GM18858 (cell line): ENCODE measurements at regions not wholly inside any gene's neighbourhood (a gene's known extent, or its start where the extent isn't known, plus 50 kb on each side); places are given as distances from the start of the nearest gene placed in this dataset.

Experiments
- ATAC-seq: cut with Tn5 transposase; IDR thresholded peaks from one replicate; pipeline ENCODE4 v1.9.1; 2021; ENCODE audit not compliant: unreplicated experiment

DNA sequence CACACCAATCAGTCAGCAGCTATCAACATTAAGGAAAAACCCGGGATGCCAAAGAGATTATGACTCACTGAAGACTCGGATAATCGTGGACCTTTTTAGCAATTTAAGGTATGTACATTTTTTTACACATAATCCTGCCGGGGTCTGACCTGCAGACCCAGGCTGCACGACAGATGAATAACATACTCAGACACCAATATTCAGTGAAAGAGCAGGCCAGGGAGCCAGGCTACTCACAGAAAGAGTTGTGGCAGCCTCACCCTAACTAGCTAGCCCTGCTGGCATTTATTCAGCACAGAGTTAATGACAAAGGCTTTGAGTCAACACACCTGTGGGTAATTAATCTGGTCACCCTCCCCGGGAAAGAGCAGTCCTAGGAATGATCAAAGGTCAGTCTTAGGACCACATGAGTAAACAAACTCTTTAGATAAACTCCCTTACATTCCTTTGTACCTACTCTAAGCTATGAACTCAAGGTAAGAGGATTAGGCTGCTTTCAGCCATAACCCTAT is 727.5 kb downstream of the TBL1XR1 start:
- no peak for ATAC-seq

DNA sequence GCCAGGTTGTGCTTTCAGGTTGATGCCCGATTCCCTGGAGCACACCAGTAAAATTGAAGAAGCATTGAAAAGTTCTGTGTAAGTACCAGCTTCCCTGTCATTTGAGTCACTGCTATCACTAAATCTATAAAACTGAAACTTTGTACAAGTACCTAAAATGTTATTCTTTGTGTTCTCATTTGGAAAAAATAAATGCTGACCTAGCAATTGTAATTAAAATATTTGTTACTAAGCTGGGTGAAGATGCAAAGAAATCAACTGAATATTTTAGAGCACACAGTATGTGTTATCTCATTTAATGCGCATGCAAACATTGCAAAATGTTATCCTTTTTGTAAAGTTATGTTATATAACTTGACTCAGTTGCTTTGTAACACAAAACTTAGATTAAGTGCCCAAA is 733.7 kb downstream of the TBL1XR1 start:
- ATAC-seq: no peak

DNA sequence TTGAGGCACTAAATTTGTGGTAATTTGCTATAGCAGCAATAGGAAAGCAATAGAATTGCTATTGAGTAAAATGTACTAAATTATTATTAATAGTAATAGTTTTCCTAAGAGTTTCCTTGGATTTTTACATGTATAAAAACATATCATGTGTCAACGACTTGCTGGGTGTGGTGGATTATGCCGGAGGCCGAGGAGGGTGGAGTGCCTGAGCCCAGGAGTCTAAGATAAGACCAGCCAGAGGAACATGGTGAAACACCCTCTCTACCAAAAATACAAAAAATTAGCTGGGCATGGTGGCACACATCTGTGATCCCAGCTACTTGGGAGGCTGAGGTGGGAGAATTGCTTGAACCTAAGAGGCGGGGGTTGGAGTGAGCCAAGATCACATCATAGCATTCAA is 749.9 kb downstream of the TBL1XR1 start:
- no peak for ATAC-seq

DNA sequence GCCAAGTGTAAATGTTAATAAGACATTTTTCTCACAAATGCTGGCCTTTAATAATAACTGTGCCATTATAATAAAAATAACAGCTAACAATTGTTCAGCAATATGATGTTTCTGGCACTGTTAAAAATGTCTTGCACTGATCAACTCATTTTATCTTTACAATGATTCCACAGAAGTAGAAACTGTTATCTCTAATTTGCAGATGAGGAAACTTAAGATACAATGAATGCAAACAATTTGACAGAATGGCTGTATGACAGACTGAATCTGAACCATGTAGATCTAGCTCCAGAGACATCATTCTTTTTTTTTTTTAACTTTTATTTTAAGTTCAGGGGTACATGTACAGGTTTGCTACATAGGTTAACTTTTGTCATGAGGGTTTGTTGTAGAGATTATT is 755.0 kb downstream of the TBL1XR1 start:
- no peak for ATAC-seq

DNA sequence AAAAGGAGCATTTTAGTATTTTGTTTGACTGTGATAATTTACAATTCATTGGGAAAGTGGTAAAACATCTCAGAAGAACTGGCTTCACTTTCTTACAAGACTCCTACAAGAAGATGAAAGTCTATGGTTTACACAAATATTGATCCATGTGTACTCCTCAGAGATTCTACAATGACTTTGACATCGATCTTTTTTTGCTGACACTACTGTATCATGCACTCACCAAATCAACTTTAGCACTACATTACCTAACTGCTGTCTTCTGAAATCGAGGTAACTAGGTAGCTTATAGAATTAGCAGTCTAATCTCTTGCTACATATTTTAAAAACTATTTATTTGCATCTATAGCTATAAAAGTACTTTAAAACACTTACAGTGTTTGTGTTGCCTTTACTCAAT is 757.6 kb downstream of the TBL1XR1 start:
- no peak for ATAC-seq

DNA sequence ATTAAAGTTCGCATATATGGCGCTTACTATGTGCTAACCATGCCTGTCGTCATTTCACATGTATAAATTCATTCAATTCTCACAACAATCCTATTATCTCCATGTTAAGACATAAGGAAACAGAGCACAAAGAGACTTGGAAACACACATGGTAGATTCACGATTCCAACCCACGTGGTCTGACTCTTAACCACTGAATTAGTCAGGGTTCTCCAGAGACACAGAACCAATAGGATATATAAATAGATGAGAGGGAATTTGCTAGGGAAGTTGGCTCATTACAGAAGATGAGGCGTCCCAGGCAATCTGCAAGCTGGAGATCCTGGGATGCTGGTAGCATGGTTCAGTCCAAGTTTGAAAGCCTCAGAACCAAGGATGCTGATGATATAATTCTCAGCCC is 765.3 kb downstream of the TBL1XR1 start:
- no peak for ATAC-seq

DNA sequence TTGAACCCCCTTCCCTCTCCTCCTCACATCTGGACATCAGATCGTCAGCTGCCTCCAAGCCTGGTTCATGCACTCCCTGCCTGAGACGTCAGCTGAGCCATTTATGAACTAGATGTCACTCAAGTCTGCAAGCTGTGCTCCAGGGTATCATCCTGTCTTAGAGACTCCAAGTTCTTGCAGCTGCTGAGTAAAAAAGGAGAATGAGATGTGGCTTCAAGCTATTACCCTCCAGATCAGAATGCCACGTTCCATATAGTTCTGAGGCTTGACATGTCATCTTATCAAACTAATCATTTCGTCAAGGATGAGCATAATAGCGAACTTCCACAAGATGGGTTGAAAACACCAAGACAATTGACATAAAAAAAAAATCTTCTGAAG is 766.3 kb downstream of the TBL1XR1 start:
- ATAC-seq: no peak

DNA sequence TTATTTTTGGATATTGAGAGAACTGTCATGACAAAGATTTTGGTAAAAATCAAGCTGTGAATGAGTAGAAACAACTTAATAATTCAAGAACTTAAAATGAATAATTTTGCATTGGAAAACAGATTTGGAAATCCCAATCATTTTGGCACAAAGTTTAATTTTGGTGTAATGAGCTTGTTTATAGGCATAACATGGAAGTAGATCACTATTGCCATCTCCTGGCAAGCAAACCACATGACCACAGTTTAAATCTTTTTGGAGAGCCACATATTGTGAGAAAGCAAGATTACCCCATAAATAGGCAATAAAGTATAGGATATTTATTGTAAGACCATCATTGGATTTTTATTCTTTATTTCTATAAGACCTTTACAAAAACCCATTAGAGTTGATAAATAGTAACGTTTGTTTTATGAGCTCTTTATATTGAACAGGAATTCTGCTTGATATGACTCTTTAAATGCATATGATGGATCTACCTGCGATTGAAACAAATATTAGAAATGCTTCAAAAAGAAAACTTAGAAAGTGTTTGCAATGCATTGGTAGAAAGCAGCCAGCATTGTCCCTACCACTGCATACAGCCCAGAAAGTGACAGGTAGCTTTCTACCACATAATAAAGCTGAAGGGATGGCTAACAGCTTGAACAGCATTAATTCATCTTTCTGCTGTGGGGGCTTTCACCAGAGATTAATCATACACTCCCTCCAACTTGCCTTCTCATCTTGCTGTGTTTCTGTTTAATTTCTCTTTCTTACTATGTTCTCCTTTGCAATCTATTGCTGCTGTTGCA is 766.8 kb downstream of the TBL1XR1 start:
- peak; percentile 46 for ATAC-seq

DNA sequence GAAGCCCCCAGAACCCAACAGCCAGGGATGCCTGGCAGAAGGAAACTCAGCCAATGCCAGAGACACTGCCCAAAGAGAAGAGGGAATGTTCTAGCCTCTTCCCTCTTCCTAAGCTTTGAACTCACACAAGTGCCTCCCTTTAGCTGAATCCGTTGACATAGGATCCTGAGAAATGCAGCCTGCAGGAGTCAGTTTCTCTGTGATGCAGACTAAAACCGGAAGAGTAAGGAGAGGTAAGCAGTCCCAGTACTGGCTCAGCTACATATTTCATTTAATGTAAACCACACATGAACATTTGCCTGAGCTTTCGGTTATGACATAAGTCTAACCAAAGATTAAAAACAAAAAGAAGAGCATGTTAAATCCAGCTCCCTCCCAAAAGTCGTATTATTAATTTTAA is 768.7 kb downstream of the TBL1XR1 start:
- no peak for ATAC-seq

DNA sequence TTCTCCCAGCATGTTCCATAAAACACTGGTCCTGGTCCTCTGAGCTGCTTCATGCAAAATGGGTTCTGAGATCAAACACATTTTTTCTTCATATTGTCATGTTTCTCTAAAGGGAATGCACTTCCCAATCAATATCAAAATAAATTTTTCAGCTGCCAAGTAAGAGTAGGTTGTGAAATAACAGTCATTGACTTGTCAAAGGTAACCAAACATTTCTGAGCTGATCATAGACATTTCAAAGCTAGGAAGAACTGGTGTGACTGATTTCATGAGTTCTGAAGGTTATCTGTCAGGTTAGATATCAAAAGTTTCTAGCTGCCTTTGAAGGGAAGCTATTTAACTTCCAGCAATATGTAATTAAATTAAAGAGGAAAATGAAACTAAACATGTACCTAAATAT is 770.9 kb downstream of the TBL1XR1 start:
- no peak for ATAC-seq

DNA sequence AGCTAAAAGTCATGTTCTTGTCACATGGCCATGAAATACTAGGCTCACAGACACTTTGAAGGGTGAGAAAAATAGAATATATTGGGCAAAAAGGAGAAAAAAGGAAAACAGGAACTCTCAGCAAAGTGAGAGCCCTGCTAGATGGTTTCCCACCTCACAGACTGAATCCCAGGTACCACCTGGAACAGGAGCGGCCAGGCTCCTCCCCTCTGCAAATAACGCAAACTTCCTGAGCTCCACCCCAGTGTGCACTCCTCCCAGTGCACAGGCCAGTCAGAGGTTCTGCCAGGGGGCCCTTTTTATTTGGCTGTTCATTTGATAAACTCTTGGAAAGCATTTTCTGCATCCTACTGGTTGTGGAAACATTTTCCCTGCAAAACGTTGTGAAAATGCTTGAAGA is 780.4 kb downstream of the TBL1XR1 start:
- no peak for ATAC-seq

DNA sequence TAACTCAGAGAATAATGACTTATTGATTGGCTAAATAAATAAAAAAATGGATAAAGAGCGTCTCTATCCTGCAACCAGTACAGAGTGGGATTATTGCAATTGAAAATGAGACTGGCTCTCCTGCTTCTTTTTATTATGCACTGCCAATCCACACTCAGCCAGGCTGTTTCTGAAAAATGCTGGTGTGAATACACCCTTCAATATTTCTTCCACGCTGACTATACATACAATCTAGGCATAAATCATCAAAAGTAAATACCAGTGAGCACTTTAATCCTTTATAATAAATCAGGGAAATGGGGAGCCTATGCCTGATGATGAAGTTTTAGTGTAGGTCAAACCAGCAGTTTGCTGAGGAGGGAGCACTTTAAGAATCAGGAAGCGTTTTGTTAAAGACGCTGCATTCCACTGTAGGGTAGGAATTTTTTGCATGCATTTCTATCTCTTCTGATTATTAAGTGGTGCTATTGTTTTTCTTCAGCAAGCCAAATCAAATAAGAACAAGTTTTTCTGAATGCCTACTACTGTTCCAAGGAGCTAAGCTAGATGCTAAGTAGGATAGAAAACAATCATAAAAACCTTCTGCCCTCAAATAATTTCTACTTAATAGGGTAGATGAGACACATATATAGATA is 781.5 kb downstream of the TBL1XR1 start:
- no peak for ATAC-seq

DNA sequence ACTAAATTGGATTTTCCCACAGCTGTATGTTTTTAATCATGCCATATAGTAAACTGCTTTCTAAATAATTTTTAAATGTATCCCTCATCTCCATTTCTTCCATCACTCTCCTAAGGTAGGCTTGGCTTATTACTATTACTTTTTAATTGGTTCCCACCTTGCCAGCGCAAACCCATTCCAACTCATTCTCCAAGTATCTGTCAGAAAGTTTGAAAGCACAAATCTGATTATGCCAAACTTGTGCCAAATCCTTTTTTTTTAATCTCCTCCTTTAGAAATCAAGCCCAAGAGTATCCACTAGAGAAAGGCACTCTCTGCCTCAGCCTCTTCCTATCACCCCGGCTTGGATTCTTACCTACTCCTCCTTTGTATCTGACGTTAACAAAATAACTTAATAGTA is 784.5 kb downstream of the TBL1XR1 start:
- no peak for ATAC-seq

DNA sequence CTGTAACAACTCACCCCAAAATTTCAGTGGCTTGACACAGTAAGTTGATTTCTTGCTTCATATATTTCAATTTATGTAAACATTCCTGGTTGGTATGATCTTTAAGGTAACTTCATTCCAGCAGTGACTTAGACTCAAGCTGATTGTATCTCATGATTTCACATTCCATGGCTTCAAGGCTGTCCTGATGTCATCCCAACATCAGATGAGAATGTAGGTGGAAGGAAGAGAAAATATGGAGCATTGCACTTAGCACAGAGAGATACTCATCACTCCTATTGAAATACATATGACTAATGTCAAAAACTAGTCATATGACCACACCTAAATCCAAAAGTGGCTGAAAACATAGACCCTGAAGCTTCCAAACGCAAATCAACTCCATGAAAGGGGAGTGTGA is 793.8 kb downstream of the TBL1XR1 start:
- no peak for ATAC-seq

DNA sequence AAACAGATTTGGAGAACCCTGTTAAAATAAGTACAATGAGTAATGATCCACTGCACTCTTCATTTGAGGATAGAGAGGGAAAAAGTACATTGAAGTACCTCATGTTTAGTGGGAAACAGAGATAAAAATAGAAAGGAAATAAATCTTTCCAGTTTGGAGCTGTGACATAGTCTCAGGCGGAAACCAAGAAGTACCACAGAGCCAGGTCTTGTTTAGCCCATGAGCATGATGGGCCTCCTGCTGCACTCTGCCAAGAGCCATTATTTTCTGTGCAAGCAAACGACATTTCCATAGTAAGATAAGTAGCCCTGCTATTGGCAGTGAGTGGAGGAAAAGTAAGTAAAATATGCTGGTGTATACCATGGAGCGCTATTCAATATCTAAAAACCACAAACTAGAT is 796.1 kb downstream of the TBL1XR1 start:
- ATAC-seq: no peak

DNA sequence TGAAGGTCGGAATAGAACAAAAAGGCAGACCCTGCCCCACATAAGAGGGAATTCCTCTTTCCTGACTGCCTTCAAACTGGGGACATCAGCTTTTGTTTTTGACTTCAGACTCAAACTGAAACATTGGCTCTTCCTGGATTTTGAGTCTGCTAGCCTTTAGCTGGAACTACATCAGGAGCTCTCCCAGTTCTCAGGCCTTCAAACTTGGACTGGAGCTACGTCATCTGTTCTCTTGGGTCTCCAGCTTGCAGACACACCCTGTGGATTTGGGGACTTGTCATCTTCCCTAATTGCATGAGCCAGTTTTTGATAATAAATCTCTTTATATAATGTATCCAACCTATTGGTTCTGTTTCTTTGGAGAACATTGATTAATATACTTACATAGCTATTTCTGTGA is 798.1 kb downstream of the TBL1XR1 start:
- no peak for ATAC-seq

DNA sequence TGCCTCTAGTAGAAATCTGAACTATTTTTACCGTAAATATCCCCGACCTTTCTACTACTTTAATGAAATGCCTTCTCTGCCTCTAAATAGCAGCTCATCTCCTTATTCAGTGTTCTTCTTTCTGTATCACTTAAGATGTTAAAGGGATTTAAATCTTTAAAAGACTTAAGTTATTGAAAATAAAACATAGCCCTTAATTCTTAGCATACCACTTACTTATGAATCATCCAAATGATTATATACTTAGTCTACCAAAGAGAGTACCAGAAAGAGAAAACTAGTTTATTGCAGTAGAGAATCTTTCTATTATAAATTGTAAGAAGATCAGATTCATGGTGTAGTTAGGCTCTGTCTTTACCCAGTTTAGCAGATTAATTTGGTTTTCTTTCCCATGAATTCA is 802.0 kb downstream of the TBL1XR1 start:
- no peak for ATAC-seq

DNA sequence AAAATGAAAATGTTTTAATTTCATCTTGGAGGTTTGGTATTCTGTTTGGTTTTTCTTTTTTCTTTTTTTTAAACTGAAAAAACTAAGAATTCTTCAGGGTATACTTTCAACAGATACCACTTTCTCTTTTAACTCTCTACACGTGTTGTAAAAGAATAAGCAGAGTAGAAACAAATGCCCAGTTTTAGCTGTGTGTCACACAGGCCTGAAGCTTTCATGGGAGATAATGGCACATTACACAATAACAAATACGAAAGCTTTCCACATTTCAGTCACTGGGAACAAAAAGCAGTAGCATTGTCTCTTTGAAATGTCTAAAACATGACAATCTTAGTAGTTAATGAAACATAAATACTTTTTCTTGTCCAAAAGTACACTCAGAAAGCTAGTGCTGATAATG is 818.5 kb downstream of the TBL1XR1 start:
- no peak for ATAC-seq

DNA sequence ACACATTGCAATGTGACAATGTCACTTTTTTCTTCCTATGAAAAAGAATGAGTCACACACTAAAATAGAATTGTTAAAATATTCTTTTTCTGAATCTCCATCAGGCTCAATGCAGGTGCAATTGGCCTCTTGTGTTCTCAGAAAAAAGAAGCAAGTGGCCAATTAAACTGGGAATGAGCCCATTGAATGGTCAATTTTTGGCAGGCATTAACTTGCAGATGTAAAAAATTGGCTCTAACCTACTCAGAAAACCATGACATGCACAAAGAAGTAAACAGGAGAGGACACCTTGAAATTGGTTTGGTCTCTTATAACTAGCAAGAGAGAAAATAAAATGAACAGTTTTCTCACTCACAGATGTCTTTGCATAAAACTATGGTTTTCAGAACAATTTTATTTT is 820.8 kb downstream of the TBL1XR1 start:
- ATAC-seq: no peak

DNA sequence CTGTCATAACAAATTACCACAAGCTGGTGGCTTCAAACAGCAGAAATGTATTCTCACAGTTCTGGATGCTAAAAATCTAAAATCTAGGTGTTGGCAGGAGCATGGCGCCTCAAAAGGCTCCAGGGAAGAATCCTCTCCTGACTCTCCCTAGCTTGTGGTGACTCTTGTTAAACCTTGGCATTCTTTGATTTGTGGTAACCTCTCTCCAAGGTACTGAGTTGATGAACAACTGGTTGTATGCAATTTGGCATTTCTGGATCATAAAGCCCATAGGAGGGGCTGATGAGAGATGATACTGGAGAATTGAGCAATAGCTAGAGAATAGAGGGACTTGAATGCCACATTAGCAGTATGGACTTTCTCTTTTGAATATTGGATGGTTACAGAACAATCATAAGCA is 821.8 kb downstream of the TBL1XR1 start:
- ATAC-seq: no peak

DNA sequence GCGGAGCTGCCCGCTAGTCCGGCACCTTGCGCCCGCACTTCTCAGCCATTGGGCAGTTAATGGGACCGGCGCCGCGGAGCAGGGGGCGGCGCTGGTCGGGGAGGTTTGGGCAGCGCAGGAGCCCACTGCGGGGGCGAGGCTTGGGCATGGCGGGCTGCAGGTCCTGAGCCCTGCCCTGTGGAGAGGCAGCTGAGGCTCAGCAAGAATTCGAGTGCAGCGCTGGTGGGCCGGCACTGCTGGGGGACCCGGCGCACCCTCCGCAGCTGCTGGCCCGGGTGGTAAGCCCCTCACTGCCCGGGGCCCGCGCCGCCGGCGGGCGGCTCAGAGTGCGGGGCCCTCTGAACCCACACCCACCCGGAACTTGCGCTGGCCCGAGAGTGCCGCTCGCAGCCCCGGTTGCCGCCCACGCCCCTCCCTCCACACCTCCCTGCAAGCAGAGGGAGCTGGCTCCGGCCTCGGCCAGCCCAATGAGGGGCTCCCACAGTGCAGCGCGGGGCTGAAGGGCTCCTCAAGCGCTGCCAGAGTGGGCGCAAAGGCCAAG is 835.0 kb downstream of the TBL1XR1 start:
- no peak for ATAC-seq

DNA sequence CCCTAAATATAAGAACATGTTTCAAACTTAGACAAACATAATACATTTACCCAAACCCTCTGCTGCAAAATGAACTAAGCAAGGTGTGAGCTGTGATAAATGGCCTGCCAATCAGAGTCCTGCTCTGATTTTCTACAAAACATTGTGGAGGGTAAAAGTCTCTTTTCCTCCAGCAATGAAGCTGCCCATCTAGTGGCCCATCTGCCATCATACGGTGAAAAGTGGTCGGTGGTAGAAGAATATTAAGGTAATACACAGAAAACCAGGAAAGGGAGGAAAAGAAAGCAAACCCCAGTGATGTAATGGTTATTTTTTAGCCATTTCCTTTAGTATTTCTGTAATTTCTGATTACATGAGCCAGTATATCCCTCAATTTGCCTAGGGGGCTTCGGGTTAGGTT is 838.1 kb downstream of the TBL1XR1 start:
- no peak for ATAC-seq
